CD4-positive, alpha-beta T cell treated with Interleukin-1 beta for 1 hour (primary cell): ENCODE measurements at regions not wholly inside any gene's neighbourhood (a gene's known extent, or its start where the extent isn't known, plus 50 kb on each side); places are given as distances from the start of the nearest gene placed in this dataset.
"Not testable (repeated sequence)": the region's sequence is repeated elsewhere in the genome, so short reads cannot be mapped to it uniquely, and the experiment has no call there.

Experiments
- DNase-seq, 2 donors: peaks; one replicate each; pipeline ENCODE4 v3.0.0-alpha.2; 2020 to 2022

DNA sequence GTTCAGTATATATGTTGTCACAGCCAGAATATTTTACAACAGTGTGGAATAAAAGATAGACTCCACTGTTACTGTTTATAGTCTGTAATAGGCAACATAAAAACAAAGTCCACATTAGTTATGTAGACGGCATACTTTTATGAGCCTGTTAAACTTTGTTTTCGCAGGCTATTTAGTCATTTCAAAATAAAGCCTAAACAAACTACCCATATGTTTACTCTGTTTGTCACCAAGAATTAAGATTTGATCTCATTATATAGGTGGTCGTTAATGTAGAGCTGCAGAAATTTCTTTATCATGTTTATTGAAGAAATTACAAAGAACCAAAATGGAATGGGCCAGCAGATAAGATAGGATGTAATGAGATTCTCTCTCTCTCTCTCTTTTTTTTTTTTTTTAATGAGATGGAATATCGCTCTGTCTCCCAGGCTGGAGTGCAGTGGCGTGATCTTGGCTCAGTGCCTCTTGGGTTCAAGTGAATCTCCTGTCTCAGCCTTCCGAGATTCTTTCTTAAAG is 943.8 kb upstream of the SOX9 start:
- DNase-seq = no peak

- no peak for DNase-seq
Measured at GRCh38 chr17:71180801-71181385, 939.9 kb upstream of the SOX9 start.

DNA sequence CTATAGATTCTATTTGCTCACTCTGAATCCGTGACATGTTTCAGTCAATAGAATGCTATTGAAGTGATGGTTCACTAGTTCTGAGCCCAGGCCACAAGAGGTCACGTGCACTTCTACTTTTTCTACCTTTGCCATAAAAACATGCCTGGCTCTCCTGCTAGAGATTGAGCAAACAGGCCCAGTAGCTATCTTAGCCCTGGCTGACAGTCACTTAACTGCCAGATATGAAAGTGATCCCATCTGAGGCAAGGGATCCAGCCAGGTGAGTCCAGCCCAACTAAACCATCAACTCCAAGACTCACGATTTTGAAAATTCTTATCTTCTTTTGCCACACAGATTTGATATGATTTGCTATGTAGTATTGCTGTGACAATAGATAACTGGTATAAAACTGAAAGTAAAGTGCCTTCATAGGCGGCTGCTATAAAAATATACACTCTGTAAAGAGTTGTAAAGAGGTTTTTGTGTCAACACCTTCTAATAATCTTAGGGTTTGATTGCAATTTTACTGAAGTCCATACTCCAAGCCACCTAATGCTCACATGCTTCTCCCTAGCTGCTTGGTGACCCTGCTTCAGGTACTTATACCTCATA is 937.7 kb upstream of the SOX9 start:
- DNase-seq = no peak

DNA sequence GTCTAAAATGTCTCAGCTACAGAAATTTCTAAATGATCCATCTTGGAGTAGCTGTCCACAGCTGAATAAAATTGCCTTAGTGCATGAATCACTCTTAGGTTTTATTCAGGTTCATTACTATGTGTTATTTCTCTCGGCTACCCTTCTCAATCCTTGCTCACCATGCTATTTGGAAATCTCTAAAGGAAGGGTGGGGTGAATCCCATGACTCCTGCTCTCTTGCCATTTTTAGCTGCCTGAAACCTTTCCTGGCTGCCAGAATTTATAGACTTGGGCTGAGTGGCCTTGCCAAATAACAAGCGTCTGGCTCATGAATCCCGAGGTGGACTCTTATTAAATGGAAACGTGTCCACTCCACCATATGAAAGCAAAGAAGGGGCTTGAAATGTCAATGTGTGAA is 936.1 kb upstream of the SOX9 start:
- no peak for DNase-seq

GRCh38 chr17:71187145-71187878 is 933.5 kb upstream of the SOX9 start:
- no peak for DNase-seq

- DNase-seq = no peak
Measured at GRCh38 chr17:71188811-71189492, 931.9 kb upstream of the SOX9 start.

GRCh38 chr17:71189493-71189831 is 931.4 kb upstream of the SOX9 start:
- no peak for DNase-seq

- DNase-seq = no peak
Measured at GRCh38 chr17:71192039-71192555, 928.7 kb upstream of the SOX9 start.

- DNase-seq = no peak
Measured at GRCh38 chr17:71192848-71193247, 928.0 kb upstream of the SOX9 start.

- DNase-seq = no peak
Measured at GRCh38 chr17:71200597-71200996, 920.2 kb upstream of the SOX9 start.

DNA sequence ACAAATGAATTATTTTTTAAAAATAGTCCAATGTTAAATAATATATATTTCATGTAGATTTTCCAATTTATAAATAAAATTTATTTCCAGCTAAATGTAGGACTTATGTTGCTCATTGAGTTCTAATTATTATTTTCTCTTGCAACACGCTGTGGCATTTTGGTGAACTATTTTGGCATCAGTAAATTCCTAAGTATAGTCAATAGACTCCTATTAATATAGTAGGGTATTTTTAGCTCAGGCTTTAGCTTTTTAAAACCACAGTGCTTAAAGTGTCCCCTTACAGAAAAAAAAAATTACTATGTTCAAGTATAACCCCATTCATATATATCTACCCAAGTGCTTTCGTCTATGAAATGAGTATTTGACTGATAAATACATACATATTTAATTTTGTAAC is 919.2 kb upstream of the SOX9 start:
- DNase-seq = no peak

DNA sequence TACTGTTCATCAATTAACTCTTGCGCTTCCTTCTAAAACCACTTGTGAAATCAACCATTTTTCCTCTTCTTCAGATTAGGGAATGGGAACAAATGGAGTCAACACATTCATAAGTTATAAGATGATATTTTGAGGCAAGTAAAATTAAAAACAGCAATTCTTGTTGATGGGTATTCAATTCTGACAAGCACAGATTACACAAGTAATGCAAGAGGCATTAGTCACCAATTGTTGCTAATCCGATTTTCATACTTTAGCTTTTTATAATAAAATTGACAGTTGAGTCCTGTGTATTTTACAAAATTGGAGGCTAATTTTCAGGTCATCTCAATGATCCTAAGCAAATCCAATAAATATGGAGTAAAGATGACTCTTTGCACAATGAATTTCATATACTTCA is 918.4 kb upstream of the SOX9 start:
- no peak for DNase-seq

- no peak for DNase-seq
Measured at GRCh38 chr17:71203953-71204352, 916.9 kb upstream of the SOX9 start.

DNA sequence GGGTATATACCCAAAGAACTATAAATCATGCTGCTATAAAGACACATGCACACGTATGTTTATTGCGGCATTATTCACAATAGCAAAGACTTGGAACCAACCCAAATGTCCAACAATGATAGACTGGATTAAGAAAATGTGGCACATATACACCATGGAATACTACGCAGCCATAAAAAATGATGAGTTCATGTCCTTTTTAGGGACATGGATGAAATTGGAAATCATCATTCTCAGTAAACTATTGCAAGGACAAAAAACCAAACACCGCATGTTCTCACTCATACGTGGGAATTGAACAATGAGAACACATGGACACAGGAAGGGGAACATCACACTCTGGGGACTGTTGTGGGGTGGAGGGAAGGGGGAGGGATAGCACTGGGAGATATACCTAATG is 914.9 kb upstream of the SOX9 start:
- not testable (repeated sequence) for DNase-seq

DNA sequence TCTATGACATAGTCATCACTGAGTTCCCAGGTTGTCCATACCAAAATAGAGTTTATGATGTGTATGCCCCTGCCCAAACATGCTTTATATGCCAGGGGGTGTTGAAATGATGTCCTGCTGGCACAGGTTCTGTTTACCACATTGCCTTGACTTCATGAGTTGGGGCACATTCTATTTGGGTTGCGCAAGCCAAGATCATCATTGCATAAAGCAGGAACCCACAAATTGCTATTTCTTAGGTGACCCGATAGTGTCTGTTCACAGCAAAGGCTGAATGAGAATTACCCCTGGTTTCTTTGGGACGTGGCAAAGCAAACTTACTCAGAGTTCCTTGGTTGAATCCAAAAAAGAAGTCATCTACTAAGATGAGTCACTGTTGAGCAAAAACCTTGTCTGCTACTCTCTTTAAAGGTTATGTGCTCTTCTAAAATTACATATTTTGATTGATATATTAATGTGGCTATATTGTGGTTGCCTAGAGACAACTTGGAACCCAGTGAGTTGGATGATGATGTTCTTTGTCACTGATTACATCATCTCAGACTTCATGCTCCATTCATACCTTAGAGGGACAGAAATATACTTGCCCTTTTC is 912.6 kb upstream of the SOX9 start:
- DNase-seq = no peak

DNA sequence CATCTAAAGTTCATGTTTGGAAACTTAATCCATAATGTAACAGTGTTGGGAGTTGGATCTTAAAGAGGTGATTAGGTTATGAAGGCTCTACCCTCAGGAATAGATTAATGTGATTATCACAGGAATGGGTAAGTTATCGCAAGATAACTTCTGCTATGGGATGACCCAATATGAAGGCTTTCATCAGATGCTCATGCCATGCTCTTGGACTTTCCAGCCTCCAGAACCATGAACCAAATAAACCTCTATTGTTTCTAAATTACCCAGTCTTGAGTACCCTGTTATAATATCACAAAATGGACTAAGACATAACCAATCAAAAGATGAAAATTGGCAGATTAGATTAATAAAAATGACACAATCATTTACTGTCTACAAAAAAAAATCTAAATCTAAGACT is 906.9 kb upstream of the SOX9 start:
- no peak for DNase-seq

DNA sequence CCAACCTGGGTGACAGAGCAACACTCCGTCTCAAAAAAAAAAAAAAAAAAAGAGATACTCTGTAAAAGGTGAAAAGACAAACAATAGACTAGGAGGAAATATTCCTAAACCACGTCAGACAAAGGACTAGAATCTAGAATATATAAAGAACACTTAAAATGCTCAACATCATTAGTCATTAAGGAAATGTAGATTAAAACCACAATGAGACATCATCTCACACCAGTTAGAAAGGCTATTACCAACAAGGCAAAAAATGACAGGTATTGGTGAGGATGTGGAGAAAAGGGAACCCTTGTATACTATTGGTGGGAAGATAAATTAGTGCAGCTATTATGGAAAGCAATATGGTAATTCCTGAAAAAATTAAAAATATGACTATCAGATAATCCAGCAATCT is 903.1 kb upstream of the SOX9 start:
- DNase-seq = no peak

DNA sequence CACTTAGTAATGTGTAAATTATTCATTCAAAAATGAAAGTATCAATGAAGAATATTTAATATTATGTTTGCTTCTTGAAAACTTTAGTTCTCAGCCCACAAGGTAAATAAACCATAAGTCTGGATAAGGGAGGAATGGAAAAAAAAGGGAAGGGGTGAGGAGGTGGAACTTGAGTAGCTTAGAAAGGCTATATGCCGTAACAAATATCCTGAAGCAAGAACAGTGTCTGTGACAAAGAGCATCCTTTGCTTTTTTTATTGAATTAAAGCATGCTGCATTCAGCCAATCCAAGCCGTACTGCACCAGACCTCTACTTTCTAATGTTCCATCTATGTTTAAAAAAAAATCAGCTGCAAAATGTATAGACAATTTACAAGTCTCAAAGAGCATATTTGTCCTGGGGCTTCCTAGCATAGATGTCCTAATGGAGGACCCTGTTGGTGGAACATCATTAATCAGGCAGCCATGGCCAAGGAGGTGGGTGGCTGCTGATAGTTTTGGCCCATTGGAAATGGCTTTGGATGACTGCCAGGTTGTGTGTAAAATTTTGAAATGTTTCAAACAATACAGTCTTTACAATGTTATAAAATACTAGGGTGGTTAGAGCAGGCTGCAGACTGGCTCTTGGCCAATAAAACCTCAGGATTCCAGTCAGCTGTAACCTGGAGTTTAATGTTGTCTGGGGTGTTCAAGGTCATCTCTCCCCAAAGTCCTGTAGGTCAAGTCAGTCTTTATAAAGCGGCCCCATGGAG is 895.8 kb upstream of the SOX9 start:
- no peak for DNase-seq

DNA sequence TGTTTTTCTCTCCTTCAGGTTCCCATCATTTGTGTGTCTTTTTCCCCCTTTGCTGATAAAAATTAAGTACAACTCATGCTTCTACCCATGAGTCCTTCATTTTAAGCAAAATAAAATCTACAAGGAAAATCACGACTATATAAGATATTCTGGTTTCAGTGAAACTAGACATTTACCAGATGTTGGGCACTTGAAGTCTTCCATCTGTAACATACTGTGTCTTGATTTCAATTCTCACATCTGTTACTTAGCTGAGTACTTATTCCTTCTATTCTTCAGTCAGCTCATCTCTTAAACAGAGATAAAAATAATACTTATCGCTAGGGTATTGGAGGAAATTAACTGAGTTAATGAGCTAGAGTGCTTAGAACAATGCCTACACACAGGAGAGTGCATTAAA is 893.0 kb upstream of the SOX9 start:
- DNase-seq = no peak

DNA sequence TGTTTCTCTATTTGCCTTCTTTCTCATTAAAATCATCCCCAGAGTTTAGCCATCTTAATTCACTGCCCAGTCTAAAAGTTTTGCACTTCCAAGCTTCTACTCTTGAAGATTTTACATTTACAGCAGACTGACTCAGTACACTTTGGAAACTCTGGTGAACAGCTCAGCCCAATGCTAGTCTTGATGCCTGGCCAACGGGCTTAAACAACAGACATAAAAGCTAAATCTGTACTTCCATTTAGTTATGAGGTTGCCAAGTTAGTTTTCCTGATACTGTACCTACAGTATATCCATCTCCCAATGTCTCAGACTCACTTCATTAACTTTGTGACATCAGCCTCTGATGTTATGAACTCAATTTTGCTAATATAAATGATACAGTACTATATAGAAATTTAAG is 891.8 kb upstream of the SOX9 start:
- no peak for DNase-seq

DNA sequence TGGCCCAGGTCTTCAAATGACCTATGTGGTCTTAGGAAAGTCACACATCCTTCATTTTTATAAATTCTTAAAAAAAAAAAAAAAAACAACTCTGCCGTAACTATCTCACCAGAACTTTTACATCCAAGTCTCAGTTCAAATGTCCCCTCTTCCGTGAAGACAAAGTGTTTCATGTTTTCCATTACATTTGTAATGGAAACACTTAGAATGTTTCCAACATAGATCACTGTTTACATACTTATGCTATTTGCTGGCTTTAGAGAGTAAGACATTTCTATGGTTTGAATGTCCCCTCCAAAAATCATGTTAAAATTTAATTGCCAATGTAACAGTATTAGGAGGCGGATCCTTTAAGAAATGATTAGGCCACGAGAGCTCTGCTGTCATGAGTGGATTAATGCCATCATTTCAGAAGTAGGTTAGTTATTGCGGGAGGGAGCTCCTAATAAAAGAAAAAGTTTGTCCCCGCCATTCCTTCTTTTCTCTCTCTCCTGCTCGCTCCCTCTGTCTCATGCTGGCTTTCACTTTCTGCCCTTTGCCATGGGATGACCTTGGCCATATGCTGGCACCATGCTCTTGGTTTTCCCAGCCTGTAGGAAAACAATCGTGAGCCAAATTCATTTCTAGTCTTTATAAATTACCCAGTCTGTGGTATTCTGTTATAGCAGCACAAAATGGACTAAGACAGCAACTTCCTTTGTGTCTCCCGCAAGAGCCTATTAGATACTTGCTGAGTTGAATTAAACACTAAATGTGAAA is 887.8 kb upstream of the SOX9 start:
- no peak for DNase-seq

DNA sequence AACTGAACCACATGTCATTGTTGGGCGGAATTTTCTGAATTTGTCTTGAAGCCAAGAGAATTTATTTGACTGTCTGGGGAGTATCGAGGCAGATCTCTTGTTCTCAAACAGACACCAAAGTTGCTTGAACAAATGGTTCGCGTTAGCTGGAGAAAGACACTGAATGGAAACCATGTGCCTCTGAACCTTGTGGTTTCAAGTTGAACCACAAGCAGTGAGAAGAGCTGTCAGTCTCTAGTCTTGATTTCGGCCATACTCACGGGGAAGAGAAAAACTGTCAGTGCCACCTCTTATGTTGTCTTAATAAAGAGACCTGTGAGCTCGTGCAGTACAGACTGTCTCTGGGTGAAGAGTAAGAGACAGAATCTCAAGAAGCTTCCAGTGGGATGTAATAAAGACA is 886.5 kb upstream of the SOX9 start:
- no peak for DNase-seq
